ENCODE measurements at regions not wholly inside any gene's neighbourhood (a gene's known extent, or its start where the extent isn't known, plus 50 kb on each side); places are given as distances from the start of the nearest gene placed in this dataset.

DNA sequence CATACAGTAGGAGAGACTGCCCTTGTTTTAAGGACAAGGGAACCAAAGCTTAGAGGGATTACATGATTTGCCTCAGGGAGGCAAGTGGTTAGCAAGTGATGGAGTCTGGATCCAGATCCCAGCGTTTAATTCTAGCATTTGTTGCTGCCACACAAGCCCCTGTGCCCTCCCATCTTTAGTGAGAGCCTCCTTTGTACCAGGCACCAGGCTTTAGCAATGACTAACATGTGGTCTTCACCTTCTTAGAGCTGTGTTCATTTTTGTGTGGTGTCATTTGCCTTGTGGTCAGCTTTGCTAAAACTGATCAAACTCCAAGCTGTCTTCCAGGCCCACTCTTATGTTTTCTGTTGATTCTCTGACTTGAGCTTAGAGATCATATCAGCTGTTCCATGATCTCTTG is 290.5 kb downstream of the RPLP1 start:
- TF ChIP-seq CTCF (IDR thresholded peaks at IDR 0.05; ENCODE audit: low read depth, low read length, poor library complexity, severe bottlenecking) (no peak), EZH2phosphoT487 (IDR thresholded peaks at IDR 0.05; ENCODE audit: borderline replicate concordance, low read length) (no peak)

All from DOHH2 (cell line).